Testis (tissue), 2 donors: ENCODE measurements at regions not wholly inside any gene's neighbourhood (a gene's known extent, or its start where the extent isn't known, plus 50 kb on each side); places are given as distances from the start of the nearest gene placed in this dataset.

Experiments
- CTCF ChIP-seq, 3 experiments: fragments of 450-650 bp in 2 of 3; fragments of 200-600 bp in 1 of 3; sonication (generic) in 1 of 3; IDR thresholded peaks; one replicate each; pipeline ENCODE4 v1.5.1; 2016 to 2019; ENCODE audit warnings: antibody characterized with exemption in 3 of 3, mild to moderate bottlenecking in 2 of 3, moderate library complexity in 1 of 3
- POLR2A ChIP-seq: fragments of 450-650 bp; IDR thresholded peaks from one replicate; pipeline ENCODE4 v1.6.1; 2017; ENCODE audit warnings: antibody characterized with exemption, mild to moderate bottlenecking, moderate library complexity

DNA sequence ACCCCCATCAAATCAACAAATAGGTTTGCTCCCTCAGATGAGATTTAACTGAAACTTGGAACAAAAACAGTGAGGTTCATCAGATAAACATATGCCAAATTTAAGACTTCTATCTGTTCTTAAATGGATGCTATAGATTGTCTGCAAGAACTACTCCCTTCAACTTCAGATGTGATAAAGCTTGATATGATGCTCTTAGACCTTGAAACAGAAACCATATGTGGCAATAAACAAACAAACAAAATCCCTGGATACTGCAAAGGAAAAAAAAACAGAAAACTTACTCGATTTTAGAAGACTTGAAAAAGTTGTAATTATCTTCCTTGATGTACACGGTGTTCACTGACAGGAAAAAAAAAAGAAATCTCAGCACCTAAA is 286.1 kb upstream of the USP25 start:
- TF ChIP-seq CTCF (IDR thresholded peaks at IDR 0.05): no peak
- TF ChIP-seq POLR2A: no peak
